Upper lobe of left lung (tissue), 6 donors: ENCODE measurements at regions not wholly inside any gene's neighbourhood (a gene's known extent, or its start where the extent isn't known, plus 50 kb on each side); places are given as distances from the start of the nearest gene placed in this dataset.

ENCODE experiments used
- ATAC-seq, 2 donors: fragments of 200-7000 bp; cut with Tn5 transposase; one replicate each; pipeline ENCODE4 v1.9.1; 2022; ENCODE audit warnings: mild to moderate bottlenecking in 2 of 2, moderate library complexity in 2 of 2; ENCODE audit not compliant: low FRiP score in 2 of 2
- DNase-seq, 2 donors: peaks; one replicate each; pipeline ENCODE4 v3.0.0-alpha.2; 2019 to 2020
- H3K27ac ChIP-seq, 4 donors: fragments of 200-600 bp; sonication (generic); one replicate each; pipeline ENCODE4 v1.5.1; 2016 to 2019
- H3K27me3 ChIP-seq, 4 donors: fragments of 200-600 bp; sonication (generic); one replicate each; pipeline ENCODE4 v1.5.1; 2017 to 2019
- H3K36me3 ChIP-seq, 4 donors: fragments of 200-600 bp; sonication (generic); one replicate each; pipeline ENCODE4 v1.5.1; 2016 to 2019
- H3K4me1 ChIP-seq, 4 donors: fragments of 200-600 bp; sonication (generic); one replicate each; pipeline ENCODE4 v1.5.1; 2018 to 2019
- H3K4me3 ChIP-seq, 4 donors: fragments of 200-600 bp; sonication (generic); one replicate each; pipeline ENCODE4 v1.5.1; 2017 to 2019; ENCODE audit warnings: mild to moderate bottlenecking in 2 of 4, moderate library complexity in 1 of 4
- H3K9me3 ChIP-seq, 4 donors: fragments of 200-600 bp; sonication (generic); one replicate each; pipeline ENCODE4 v1.5.1; 2018 to 2019
- CTCF ChIP-seq, 6 experiments: fragments of 450-650 bp in 4 of 6; fragments of 200-600 bp in 2 of 6; sonication (generic) in 2 of 6; IDR thresholded peaks; one replicate each; pipeline ENCODE4 v1.5.1; 2016 to 2019; ENCODE audit warnings: antibody characterized with exemption in 6 of 6
- EP300 ChIP-seq, 4 donors: sonication (generic); formaldehyde crosslinking; IDR thresholded peaks; one replicate each; pipeline ENCODE4 v1.5.1; 2017; ENCODE audit warnings: antibody characterized with exemption in 4 of 4, control low read depth in 2 of 4
- POLR2A ChIP-seq, 4 donors: fragments of 450-650 bp; IDR thresholded peaks; one replicate each; pipeline ENCODE4 v1.5.1; 2016 to 2017; ENCODE audit warnings: antibody characterized with exemption in 4 of 4, mild to moderate bottlenecking in 2 of 4
- POLR2AphosphoS5 ChIP-seq, 2 donors: sonication (generic); formaldehyde crosslinking; IDR thresholded peaks; one replicate each; pipeline ENCODE4 v1.5.1; 2017; ENCODE audit warnings: antibody characterized with exemption in 2 of 2
- WGBS, 2 donors: methylation state at CpG; one replicate each; pipeline ENCODE4 v1.1.5; 2017 to 2018; 5-methylcytosine and 5-hydroxymethylcytosine counted together
- donor health status: DM: no; HTN: no; CAD: no; lungs with moderate emphysema.
- donor health status: DM: no; HTN: yes; CAD: no; lungs with severe emphysema.

DNA sequence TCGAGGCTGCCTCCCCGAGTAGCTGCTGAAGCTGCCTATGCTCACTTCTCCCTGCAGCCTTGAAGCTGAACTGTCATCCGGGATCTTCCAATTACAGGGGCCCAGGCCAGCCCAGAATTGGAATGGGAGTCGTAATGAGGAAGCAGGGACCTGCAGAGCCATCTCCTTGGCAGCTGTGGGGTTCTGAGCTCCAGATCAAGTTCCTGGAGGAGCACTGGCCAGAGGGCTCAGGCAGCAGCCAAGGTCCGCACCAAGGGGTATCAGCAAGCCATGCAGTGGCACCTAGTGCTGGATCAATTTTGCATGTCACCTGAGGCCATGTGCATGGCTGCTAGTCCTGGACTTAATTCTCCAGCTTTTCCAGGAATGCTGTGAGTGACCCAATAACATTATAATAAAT lies 163.2 kb upstream of the TSHZ2 start:
- H3K27me3 ChIP-seq: no peaks in the 10 kb centered on the region
- 70 to 77% methylated on average over 3 to 5 of the region's 5 CpGs for WGBS, 2 donors
- H3K4me3 ChIP-seq: no peak overlapping the region
- no peak for ATAC-seq
- no peaks in the 10 kb centered on the region for H3K9me3 ChIP-seq
- H3K27ac ChIP-seq: no peak overlapping the region
- no peak for DNase-seq
- no peaks in the 10 kb centered on the region for H3K36me3 ChIP-seq
- TF ChIP-seq EP300 (IDR thresholded peaks at IDR 0.05) (no peak), POLR2A (IDR thresholded peaks at IDR 0.05) (no peak), POLR2AphosphoS5 (IDR thresholded peaks at IDR 0.05) (no peak), CTCF (IDR thresholded peaks at IDR 0.05) (no peak)
- H3K4me1 ChIP-seq: no peaks in the 10 kb centered on the region

GRCh38 chr20:52806918-52807317 lies 165.2 kb upstream of the TSHZ2 start:
- H3K36me3 ChIP-seq: no peaks in the 10 kb centered on the region
- H3K27me3 ChIP-seq: no peaks in the 10 kb centered on the region
- TF ChIP-seq POLR2AphosphoS5 (IDR thresholded peaks at IDR 0.05) (no peak), CTCF (IDR thresholded peaks at IDR 0.05) (no peak), EP300 (IDR thresholded peaks at IDR 0.05) (no peak)
- DNase-seq: no peak
- no peaks in the 10 kb centered on the region for H3K4me1 ChIP-seq
- H3K9me3 ChIP-seq: no peaks in the 10 kb centered on the region
- H3K4me3 ChIP-seq: no peak overlapping the region
- ATAC-seq: no peak
- H3K27ac ChIP-seq: no peak overlapping the region
- 73 to 84% methylated on average over 4 of the region's 4 CpGs for WGBS, 2 donors

GRCh38 chr20:52805843-52806242 lies 166.3 kb upstream of the TSHZ2 start:
- no peaks in the 10 kb centered on the region for H3K4me1 ChIP-seq
- no peak for TF ChIP-seq POLR2A (IDR thresholded peaks at IDR 0.05)
- TF ChIP-seq EP300 (IDR thresholded peaks at IDR 0.05): no peak
- TF ChIP-seq POLR2AphosphoS5 (IDR thresholded peaks at IDR 0.05): no peak
- no peak for TF ChIP-seq CTCF (IDR thresholded peaks at IDR 0.05)
- DNase-seq: no peak
- no peak for ATAC-seq
- no peaks in the 10 kb centered on the region for H3K36me3 ChIP-seq
- WGBS, 2 donors: 39 to 50% methylated on average over 2 of the region's 2 CpGs
- no peaks in the 10 kb centered on the region for H3K27me3 ChIP-seq
- no peak overlapping the region for H3K4me3 ChIP-seq
- H3K27ac ChIP-seq: no peak overlapping the region
- H3K9me3 ChIP-seq: no peaks in the 10 kb centered on the region

GRCh38 chr20:52805296-52805571 lies 166.9 kb upstream of the TSHZ2 start:
- no peak overlapping the region for H3K4me3 ChIP-seq
- H3K27ac ChIP-seq: no peak overlapping the region
- no peaks in the 10 kb centered on the region for H3K4me1 ChIP-seq
- H3K36me3 ChIP-seq: no peaks in the 10 kb centered on the region
- no peak for ATAC-seq
- no peak for TF ChIP-seq POLR2A (IDR thresholded peaks at IDR 0.05)
- TF ChIP-seq EP300 (IDR thresholded peaks at IDR 0.05): no peak
- no peak for TF ChIP-seq POLR2AphosphoS5 (IDR thresholded peaks at IDR 0.05)
- no peak for TF ChIP-seq CTCF (IDR thresholded peaks at IDR 0.05)
- no peak for DNase-seq
- no peaks in the 10 kb centered on the region for H3K27me3 ChIP-seq
- 72 to 85% methylated on average over 4 of the region's 4 CpGs for WGBS, 2 donors
- H3K9me3 ChIP-seq: no peaks in the 10 kb centered on the region

DNA sequence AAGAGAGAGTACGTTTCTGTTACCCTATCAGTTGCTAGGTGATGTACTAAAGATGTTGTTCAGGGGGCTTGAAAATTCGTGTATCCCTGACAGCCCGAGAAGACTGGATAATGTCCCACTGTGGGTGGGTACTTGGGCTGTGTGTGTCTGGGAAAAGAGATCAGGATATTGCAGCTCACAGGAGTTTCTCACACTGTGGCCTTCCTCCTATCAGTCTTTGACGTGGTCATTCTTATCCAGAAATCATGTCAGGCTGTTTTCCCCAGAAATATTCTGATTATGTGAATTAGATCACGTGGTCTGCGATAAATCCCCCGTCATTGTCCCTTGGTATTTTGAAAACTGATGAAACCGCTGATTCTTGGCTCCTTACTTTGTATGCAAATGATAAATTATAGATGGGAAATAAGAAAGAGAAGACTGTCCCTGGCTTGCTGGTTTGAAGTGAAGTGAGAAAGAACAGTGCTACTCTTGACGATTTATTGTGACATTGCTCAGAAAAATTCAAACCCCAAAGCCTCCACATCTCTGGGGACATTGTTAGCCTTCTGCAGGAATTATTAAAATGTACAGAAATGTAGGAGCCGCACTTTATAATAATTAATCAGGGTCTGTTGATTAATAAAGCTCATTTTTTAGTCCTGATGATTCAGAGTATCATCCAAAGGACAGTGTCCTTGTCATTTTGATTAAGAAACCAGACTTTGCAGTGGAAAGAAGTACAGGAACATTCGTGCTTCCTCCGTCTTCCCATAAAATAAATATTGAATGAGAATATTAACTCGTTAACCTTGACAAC lies 167.5 kb upstream of the TSHZ2 start:
- 73 to 76% methylated on average over 13 of the region's 13 CpGs for WGBS, 2 donors
- TF ChIP-seq POLR2A (IDR thresholded peaks at IDR 0.05) (no peak), EP300 (IDR thresholded peaks at IDR 0.05) (no peak), CTCF (IDR thresholded peaks at IDR 0.05) (no peak), POLR2AphosphoS5 (IDR thresholded peaks at IDR 0.05) (no peak)
- ATAC-seq: no peak
- no peaks in the 10 kb centered on the region for H3K36me3 ChIP-seq
- no peak overlapping the region for H3K4me3 ChIP-seq
- H3K27me3 ChIP-seq: no peaks in the 10 kb centered on the region
- no peaks in the 10 kb centered on the region for H3K4me1 ChIP-seq
- no peak overlapping the region for H3K27ac ChIP-seq
- no peak for DNase-seq
- no peaks in the 10 kb centered on the region for H3K9me3 ChIP-seq
